Neural cell (in vitro differentiated cells): ENCODE measurements at regions not wholly inside any gene's neighbourhood (a gene's known extent, or its start where the extent isn't known, plus 50 kb on each side); places are given as distances from the start of the nearest gene placed in this dataset.
A peak's percentile ranks its signal among the peaks of the same experiment; 100 is the strongest.

Source experiments
- H2AFZ ChIP-seq: fragments of 200-600, 300-800 bp; sonication (generic), shearing (Covaris generic); 2 replicates; pipeline ENCODE4 v1.6.0; 2014; ENCODE audit warnings: low read depth, mild to moderate bottlenecking, antibody characterized with exemption, low read length, moderate library complexity
- H3F3A ChIP-seq: fragments of 200-600 bp; shearing (Covaris generic); 2 replicates; pipeline ENCODE4 v1.6.1; 2016; ENCODE audit warnings: mild to moderate bottlenecking, moderate library complexity, mixed read lengths, antibody characterized with exemption, low read length; ENCODE audit not compliant: insufficient read depth, poor library complexity, severe bottlenecking
- H3K27ac ChIP-seq: fragments of 200-600, 300-800 bp; sonication (generic), shearing (Covaris generic); 2 replicates; pipeline ENCODE4 v1.5.1; 2014; ENCODE audit warnings: mild to moderate bottlenecking, low read length, moderate library complexity
- H3K27me3 ChIP-seq: fragments of 300-800, 200-600 bp; sonication (generic), shearing (Covaris generic); 2 replicates; pipeline ENCODE4 v1.6.0; 2014; ENCODE audit warnings: mild to moderate bottlenecking, low read depth, low read length, moderate library complexity; ENCODE audit not compliant: insufficient read depth
- H3K36me3 ChIP-seq: fragments of 300-800, 200-600 bp; sonication (generic), shearing (Covaris generic); 2 replicates; pipeline ENCODE4 v1.5.1; 2014; ENCODE audit warnings: mild to moderate bottlenecking, antibody characterized with exemption, low read length, moderate library complexity; ENCODE audit not compliant: insufficient read depth
- H3K4me2 ChIP-seq: fragments of 300-800, 200-600 bp; sonication (generic), shearing (Covaris generic); 2 replicates; pipeline ENCODE4 v1.6.0; 2014; ENCODE audit warnings: mild to moderate bottlenecking, low read length
- H3K4me3 ChIP-seq: fragments of 300-800, 200-600 bp; sonication (generic), shearing (Covaris generic); 2 replicates; pipeline ENCODE4 v1.5.1; 2014; ENCODE audit warnings: mild to moderate bottlenecking, low read length, moderate library complexity
- H3K79me2 ChIP-seq: fragments of 200-600 bp; shearing (Covaris generic); replicated peaks from 2 replicates; pipeline ENCODE4 v1.6.0; 2014; ENCODE audit warnings: mild to moderate bottlenecking, low read length, moderate library complexity; ENCODE audit not compliant: insufficient read depth
- H3K9ac ChIP-seq: fragments of 300-800, 200-600 bp; sonication (generic), shearing (Covaris generic); 2 replicates; pipeline ENCODE4 v1.6.1; 2016; ENCODE audit warnings: mild to moderate bottlenecking, low read length, mixed read lengths
- H3K9me2 ChIP-seq: fragments of 200-600 bp; shearing (Covaris generic); 2 replicates; pipeline ENCODE4 v1.6.1; 2016; ENCODE audit warnings: mild to moderate bottlenecking, low read length, mixed read lengths; ENCODE audit not compliant: insufficient read depth
- H3K9me3 ChIP-seq: fragments of 200-600, 300-800 bp; sonication (generic), shearing (Covaris generic); 2 replicates; pipeline ENCODE4 v1.6.1; 2016; ENCODE audit warnings: mild to moderate bottlenecking, mixed run types, low read length, moderate library complexity, mixed read lengths
- H4K20me1 ChIP-seq: fragments of 200-600 bp; shearing (Covaris generic); 2 replicates; pipeline ENCODE4 v1.6.1; 2016; ENCODE audit warnings: mild to moderate bottlenecking, mixed run types; ENCODE audit not compliant: insufficient read depth
- EP300 ChIP-seq: fragments of 450-650 bp; conservative IDR thresholded peaks from 2 replicates; pipeline ENCODE4 v1.6.1; 2014; ENCODE audit warnings: antibody characterized with exemption, mild to moderate bottlenecking, moderate library complexity; ENCODE audit not compliant: poor library complexity, severe bottlenecking
- EZH2 ChIP-seq: fragments of 200-600, 300-800 bp; shearing (Covaris generic), sonication (generic); IDR thresholded peaks from 2 replicates; pipeline ENCODE4 v1.6.1; 2014; ENCODE audit warnings: antibody characterized with exemption, low read length, borderline replicate concordance, mild to moderate bottlenecking; ENCODE audit not compliant: insufficient read depth, poor library complexity, severe bottlenecking
- MXI1 ChIP-seq: fragments of 450-650 bp; conservative IDR thresholded peaks from 2 replicates; pipeline ENCODE4 v1.6.1; 2014; ENCODE audit warnings: antibody characterized with exemption, mild to moderate bottlenecking; ENCODE audit not compliant: poor library complexity, severe bottlenecking
- POLR2AphosphoS5 ChIP-seq: IDR thresholded peaks from 2 replicates; pipeline ENCODE4 v1.6.1; 2012
- RAD21 ChIP-seq: fragments of 450-650 bp; conservative IDR thresholded peaks from 2 replicates; pipeline ENCODE4 v1.6.1; 2014; ENCODE audit warnings: antibody characterized with exemption, mild to moderate bottlenecking, moderate library complexity
- SMC3 ChIP-seq: fragments of 450-650 bp; conservative IDR thresholded peaks from 2 replicates; pipeline ENCODE4 v1.6.1; 2014; ENCODE audit warnings: antibody characterized with exemption, mild to moderate bottlenecking, moderate library complexity; ENCODE audit not compliant: poor library complexity
- TAF1 ChIP-seq: IDR thresholded peaks from 2 replicates; pipeline ENCODE4 v1.6.1; 2012; ENCODE audit warnings: low read depth
- TF ChIP-seq, protein P1 (sequence below): IDR thresholded peaks from 2 replicates; pipeline ENCODE4 v1.6.1; 2012; ENCODE audit warnings: borderline replicate concordance
- TF ChIP-seq, protein P2 (sequence below): fragments of 450-650 bp; IDR thresholded peaks from 2 replicates; pipeline ENCODE4 v1.5.1; 2014; ENCODE audit warnings: antibody characterized with exemption, mild to moderate bottlenecking, moderate library complexity; ENCODE audit not compliant: poor library complexity, severe bottlenecking

DNA sequence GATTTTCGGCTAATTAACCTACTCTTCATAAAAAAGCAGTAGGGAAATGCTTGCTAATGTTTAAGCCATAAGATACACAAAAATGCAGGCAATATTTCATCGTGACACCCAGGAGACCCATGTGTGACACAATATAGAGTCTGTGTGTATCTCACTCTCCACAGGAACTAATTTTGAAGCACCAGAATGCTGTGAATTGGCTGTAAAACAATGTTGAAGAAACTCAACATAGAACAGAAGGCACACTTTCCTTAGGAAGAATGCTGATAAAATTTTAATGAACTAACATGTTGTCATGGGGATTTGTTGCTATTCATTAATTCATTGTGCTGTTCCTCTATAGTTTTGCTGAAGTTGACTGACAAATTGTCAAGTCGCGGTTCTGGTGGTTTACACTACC, 249.4 kb upstream of the TFAP2D start:
- H3K79me2 ChIP-seq = no peaks in the 10 kb centered on the region

DNA sequence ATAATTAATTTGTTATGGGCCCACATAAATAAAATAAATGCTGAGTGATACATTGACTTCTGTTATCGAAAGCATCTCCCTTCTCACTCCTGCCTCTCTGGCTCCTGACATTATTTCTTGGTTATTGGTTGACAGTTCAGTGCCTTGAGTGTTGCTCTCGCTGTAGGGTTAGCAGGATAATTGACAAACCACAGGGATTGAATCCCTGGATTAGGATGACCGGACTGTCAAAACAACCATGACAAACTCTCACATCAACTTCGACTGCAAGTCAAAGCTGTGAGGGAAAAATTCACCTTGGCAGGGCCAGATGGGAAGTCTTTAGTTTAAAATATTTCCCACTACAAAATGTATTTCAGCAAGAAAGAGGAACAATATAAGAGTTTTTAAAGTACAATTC, 245.4 kb upstream of the TFAP2D start:
- Histone ChIP-seq H3K27ac (no peak overlapping the region), H3K27me3 (no peaks in the 10 kb centered on the region), H3K9me2 (no peaks in the 10 kb centered on the region), H2AFZ (no peak overlapping the region), H4K20me1 (no peaks in the 10 kb centered on the region), H3K79me2 (no peaks in the 10 kb centered on the region), H3F3A (no peaks in the 10 kb centered on the region), H3K4me2 (no peak overlapping the region), H3K4me3 (no peak overlapping the region), H3K9ac (no peak overlapping the region), H3K36me3 (no peaks in the 10 kb centered on the region), H3K9me3 (no peaks in the 10 kb centered on the region)
- TF ChIP-seq, protein P1, sequence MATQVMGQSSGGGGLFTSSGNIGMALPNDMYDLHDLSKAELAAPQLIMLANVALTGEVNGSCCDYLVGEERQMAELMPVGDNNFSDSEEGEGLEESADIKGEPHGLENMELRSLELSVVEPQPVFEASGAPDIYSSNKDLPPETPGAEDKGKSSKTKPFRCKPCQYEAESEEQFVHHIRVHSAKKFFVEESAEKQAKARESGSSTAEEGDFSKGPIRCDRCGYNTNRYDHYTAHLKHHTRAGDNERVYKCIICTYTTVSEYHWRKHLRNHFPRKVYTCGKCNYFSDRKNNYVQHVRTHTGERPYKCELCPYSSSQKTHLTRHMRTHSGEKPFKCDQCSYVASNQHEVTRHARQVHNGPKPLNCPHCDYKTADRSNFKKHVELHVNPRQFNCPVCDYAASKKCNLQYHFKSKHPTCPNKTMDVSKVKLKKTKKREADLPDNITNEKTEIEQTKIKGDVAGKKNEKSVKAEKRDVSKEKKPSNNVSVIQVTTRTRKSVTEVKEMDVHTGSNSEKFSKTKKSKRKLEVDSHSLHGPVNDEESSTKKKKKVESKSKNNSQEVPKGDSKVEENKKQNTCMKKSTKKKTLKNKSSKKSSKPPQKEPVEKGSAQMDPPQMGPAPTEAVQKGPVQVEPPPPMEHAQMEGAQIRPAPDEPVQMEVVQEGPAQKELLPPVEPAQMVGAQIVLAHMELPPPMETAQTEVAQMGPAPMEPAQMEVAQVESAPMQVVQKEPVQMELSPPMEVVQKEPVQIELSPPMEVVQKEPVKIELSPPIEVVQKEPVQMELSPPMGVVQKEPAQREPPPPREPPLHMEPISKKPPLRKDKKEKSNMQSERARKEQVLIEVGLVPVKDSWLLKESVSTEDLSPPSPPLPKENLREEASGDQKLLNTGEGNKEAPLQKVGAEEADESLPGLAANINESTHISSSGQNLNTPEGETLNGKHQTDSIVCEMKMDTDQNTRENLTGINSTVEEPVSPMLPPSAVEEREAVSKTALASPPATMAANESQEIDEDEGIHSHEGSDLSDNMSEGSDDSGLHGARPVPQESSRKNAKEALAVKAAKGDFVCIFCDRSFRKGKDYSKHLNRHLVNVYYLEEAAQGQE = peak; percentile 68
- TF ChIP-seq TAF1 = no peak
- TF ChIP-seq, protein P2, sequence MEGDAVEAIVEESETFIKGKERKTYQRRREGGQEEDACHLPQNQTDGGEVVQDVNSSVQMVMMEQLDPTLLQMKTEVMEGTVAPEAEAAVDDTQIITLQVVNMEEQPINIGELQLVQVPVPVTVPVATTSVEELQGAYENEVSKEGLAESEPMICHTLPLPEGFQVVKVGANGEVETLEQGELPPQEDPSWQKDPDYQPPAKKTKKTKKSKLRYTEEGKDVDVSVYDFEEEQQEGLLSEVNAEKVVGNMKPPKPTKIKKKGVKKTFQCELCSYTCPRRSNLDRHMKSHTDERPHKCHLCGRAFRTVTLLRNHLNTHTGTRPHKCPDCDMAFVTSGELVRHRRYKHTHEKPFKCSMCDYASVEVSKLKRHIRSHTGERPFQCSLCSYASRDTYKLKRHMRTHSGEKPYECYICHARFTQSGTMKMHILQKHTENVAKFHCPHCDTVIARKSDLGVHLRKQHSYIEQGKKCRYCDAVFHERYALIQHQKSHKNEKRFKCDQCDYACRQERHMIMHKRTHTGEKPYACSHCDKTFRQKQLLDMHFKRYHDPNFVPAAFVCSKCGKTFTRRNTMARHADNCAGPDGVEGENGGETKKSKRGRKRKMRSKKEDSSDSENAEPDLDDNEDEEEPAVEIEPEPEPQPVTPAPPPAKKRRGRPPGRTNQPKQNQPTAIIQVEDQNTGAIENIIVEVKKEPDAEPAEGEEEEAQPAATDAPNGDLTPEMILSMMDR = no peak
- TF ChIP-seq EP300 = peak; percentile 87
- no peak for TF ChIP-seq EZH2
- no peak for TF ChIP-seq MXI1
- TF ChIP-seq RAD21 = no peak
- peak; percentile 65 for TF ChIP-seq POLR2AphosphoS5
- TF ChIP-seq SMC3 = no peak

More for the DNA sequence above, 249.4 kb upstream of the TFAP2D start:
- no peaks in the 10 kb centered on the region for H4K20me1 ChIP-seq
- no peaks in the 10 kb centered on the region for H3K36me3 ChIP-seq
- no peaks in the 10 kb centered on the region for H3K9me2 ChIP-seq
- TF ChIP-seq RAD21 (no peak), POLR2AphosphoS5 (no peak), EZH2 (no peak), EP300 (no peak), TAF1 (no peak), SMC3 (no peak), MXI1 (no peak)
- TF ChIP-seq, protein P2 = no peak
- TF ChIP-seq, protein P1 = no peak
- H3K27ac ChIP-seq = no peak overlapping the region
- no peaks in the 10 kb centered on the region for H3F3A ChIP-seq
- H3K9me3 ChIP-seq = no peaks in the 10 kb centered on the region
- H2AFZ ChIP-seq = no peak overlapping the region
- no peaks in the 10 kb centered on the region for H3K27me3 ChIP-seq
- no peak overlapping the region for H3K9ac ChIP-seq
- no peak overlapping the region for H3K4me3 ChIP-seq
- H3K4me2 ChIP-seq = no peak overlapping the region
